HG02885 (cell line): ENCODE measurements at regions not wholly inside any gene's neighbourhood (a gene's known extent, or its start where the extent isn't known, plus 50 kb on each side); places are given as distances from the start of the nearest gene placed in this dataset.
A peak's percentile ranks its signal among the peaks of the same experiment; 100 is the strongest.
"Not testable (repeated sequence)": the region's sequence is repeated elsewhere in the genome, so short reads cannot be mapped to it uniquely, and the experiment has no call there.

Experiments used
- ATAC-seq: cut with Tn5 transposase; IDR thresholded peaks from one replicate; pipeline ENCODE4 v1.9.1; 2021; ENCODE audit warnings: mild to moderate bottlenecking; ENCODE audit not compliant: unreplicated experiment, poor library complexity

DNA sequence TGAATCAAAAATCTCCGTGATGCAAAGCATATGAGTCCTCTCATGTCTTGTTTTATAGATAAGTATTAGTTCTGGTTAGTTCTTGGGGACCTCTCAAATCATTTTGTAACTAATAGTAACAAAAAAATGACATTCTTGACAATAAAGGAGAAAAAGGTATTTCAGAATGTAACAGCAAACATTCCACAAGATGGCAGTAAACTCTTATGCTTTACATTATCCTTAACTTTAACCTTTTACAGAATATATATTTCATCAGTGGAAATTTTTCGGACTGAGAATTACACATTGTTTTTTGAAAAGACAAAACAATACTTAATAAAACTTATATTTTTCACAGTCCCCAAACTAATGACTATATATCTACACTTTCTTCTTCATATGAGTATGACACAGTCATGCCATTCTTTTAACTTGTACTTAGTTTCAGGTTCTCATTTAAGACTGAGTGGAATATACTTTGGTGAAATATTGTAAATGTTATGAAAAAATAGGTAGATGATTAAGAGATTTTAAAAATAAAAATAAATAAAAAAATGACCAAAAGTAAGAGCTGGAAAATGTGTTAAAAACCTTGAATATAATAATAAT lies 142.9 kb upstream of the NXPH2 start:
- no peak for ATAC-seq

DNA sequence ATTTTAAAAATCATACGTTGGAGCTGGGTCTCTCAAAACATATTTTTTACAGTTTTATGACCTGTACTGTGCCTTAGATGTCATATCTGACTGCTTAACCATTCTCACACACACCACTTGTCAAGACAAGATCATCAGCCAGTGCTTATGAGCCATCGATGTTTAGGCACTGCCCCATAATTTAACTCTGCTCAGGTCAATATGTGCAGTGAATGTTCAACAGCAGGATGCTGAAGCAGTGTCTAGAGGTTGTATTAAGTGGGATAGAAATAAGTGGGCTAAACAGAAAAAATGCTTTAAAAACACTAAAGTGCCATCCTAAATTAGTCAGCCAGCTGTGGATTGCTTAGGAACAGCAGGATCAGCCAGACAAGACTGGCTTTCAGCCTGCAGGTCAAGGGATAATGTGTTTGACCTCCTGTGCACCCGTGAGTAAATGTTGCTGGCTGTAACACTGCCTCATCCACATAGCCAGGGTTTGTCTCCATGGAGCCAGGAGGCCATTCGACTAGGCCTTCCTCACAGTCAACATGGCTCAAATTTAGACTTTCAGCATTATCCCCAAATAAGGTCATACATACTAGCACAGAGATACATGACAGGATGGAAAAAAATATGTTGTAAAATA lies 139.0 kb upstream of the NXPH2 start:
- no peak for ATAC-seq

DNA sequence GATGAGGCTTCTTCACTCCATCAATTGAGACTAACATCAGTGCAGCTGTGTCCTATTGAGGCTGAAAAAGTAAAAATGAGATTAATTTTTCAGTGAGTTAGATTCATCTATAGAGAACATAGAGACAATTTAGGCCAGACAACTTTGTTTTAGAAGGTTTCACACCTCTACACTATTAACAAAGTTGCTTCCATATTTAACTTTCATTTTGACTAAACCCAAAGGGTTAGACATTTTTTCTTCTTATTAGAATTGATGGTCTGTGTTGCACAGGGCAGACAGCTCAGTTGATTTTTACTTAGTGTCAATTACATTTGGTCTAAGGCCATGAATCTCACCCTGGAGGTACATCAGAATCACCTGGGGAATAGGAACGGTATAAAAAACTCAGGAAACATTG lies 130.2 kb upstream of the NXPH2 start:
- no peak for ATAC-seq

DNA sequence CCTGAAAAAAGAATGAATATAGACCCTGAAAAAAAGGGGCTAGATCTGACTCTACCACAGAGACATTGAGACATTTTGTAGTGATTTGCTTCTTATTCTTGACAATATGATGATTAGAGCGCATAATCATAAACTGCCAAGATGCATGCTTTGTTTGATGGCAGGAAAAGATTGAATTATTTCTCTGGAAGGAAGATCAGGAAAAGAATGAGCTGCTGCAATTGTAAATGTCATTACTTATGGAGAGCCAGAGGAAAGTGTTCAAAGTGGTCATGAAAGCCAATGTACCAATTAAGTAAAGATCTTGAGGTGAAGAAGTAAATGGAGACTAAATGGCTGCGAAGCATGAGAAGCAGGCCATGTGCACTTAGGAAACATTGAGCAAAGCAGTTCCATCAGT lies 126.4 kb upstream of the NXPH2 start:
- no peak for ATAC-seq

DNA sequence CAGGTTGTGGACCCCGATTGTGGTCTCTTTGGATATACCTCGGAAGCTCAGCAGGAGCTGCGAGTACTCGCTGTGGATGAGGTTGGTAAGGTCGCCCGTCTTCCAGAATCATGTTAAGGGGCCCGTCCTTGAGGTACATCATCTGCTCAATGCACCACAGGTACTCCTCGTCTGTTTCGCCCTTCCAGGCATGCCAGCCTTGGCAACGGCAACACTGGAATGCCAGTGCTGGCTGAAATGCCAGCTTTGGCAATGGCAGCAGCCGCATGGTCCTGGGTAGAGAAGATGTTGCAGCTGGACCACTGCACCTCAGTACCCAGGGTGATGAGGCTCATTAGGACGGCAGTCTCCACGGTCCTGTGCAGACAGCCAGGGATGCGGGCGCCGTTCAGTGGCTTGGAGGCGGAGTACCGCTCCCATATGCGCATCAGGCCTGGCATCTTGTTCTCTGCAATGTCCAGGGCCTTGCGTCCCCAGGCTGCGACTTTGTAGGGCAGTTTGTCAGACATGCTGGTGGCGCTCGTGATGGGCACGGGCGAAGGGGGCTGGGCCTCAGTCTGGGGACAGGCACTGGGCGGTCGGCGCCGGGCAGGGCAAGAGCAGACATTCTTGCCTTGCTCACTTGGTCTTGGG lies 122.2 kb upstream of the NXPH2 start:
- no peak for ATAC-seq

DNA sequence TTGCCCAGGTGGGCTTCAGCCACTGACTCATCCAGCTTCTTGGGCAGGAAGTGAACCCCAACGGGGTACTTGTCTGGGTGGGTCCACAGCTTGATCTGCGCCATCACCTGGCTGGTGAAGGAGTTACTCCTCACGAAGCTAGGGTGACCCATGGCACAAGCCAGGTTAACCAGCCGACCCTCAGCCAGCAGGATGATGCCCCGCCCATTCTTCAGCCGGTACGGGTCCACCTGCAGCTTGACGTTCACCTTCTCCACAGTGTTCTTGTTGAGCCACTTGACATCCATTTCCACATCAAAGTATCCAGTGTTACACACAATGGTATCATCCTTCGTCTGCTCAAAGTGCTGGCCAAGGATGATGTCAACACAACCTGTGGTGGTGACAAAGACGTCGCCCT lies 121.3 kb upstream of the NXPH2 start:
- ATAC-seq = no peak

DNA sequence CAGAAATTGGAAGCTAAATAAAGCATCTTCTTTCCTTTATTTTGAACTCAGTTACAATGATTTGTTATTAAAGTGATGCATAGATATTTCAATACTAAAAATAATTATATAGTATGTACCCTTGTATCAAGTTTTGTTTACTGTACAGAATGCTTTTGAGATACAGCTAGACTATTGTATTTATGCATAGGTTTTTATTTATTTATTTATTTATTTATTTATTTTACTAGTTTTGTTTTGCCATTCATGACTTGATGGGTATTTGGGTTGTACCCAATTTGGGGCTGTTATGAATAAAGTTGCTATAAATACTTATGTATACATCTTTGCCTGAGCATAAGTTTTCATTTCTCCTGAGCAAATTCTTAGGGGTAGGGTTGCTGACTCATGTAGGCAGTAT lies 118.7 kb upstream of the NXPH2 start:
- ATAC-seq = no peak

DNA sequence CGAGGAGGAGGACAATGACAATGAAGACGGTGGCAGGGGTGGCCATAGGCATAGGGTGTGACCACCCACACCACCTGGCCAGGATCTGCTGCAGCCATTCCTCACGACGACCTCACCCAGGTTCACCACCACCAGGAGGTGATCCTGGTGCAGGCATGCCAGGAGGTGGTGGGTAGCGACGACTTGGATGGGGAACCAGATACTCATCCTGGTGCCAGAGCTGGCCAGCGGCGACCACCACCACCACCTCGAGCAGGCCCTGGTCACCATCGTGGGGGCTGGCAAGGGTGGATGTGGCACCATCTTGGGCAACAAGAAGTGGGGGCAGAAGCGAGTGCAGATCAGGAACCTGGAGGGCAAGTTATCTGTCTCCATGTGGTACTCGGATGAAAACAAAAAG lies 117.1 kb upstream of the NXPH2 start:
- ATAC-seq = no peak

DNA sequence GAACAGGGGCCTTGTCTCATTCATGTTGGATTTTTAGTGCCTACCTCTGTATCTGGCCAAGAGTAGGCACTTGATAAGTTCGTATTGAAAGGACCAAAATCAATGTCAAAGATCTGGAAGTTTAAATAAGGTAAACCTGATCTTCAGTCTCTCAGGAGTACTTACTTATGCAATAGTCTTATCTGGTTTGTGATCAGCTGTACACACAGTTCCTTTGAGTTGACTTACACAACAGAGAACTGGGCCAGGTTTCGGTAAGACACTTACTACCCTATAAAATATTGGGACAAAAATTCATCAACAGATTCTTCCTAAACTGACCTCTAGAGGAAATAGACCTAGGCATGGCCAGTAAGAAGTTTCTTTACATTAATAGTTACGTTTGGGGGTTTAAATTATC lies 113.6 kb upstream of the NXPH2 start:
- no peak for ATAC-seq

DNA sequence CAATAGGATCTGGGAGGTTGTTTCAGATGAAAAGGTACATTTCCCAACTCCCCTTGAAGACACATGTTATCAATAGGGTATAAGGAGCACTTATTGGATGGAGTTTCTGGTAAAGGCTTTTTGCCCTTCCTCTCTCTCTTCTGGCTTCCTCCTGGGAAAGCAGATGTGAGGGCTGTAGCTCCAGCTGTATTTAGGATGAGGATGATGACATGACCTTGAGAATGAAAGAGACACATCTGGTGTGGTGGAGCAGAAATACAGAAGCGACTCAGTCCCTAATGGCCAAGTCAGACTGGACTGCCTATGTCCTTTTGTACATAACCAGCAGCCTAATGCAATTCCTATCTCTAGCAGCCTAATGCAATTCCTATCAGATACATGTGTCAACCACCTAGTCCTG lies 100.9 kb upstream of the NXPH2 start:
- ATAC-seq = no peak

DNA sequence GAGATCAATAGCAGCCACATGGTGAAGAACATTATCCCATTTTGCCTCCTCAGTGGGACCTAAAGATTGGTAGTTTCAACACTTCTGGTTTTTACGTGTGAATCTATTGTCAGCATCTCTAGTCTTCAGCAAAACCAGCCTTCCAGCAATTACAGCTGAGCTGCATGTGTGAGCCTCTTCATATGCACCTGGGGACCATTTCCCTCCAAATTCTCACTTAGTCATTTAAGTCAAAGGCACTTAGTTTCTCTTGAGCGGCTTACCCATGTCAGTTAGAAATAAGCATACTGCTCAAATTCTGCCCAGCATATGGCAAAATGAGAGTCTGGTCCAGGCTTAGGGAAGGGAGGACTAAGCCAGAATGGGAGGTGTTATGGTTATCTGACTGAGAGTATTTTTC lies 99.7 kb upstream of the NXPH2 start:
- no peak for ATAC-seq

DNA sequence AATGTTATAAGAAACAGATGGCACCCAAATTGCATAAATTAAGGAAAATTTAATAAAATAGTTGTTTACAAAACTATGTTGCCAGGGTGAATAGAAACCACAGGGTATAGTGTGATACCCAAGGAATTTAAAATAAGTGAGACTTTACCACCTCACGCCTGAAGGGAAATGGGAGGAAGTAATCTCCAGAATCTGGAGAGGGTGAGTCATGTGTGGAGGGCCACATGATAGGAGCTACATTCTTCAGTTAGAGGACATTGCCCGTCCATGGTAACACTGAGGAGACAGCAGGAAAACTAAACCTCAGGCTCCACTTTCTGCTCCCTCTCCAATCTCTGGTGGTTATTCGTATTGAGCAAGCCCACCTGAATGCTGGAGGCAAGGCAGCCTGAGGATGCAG lies 97.2 kb upstream of the NXPH2 start:
- ATAC-seq = no peak

DNA sequence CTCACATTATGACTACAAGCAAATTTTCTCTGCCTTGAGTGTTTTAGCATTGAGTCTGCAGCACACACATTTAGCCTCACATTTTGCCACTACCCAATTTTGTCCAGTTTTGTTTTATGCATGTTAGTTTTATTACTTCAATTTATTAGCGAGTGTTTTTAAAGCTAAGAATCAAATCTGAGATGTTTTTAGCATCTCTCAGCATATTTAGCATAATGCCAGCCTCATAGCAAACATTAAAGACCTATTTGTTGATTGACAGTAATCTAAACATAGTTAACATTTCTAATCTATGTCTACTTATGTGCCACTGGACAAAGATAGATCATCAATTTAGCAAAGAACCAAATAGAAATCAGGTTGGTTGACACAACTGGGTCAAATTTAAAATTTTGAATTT lies 94.1 kb upstream of the NXPH2 start:
- no peak for ATAC-seq

DNA sequence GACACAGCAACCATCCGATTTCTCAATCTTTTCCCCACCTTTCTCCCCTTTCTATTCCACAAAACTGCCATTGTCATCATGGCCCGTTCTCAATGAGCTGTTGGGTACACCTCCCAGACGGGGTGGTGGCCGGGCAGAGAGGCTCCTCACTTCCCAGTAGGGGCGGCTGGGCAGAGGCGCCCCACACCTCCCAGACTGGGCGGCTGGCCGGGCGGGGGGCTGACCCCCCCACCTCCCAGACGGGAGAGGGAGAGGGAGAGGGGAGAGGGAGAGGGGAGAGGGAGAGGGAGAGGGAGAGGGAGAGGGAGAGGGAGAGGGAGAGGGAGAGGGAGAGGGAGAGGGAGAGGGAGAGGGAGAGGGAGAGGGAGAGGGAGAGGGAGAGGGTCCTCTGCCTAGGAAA lies 91.9 kb upstream of the NXPH2 start:
- ATAC-seq = not testable (repeated sequence)

DNA sequence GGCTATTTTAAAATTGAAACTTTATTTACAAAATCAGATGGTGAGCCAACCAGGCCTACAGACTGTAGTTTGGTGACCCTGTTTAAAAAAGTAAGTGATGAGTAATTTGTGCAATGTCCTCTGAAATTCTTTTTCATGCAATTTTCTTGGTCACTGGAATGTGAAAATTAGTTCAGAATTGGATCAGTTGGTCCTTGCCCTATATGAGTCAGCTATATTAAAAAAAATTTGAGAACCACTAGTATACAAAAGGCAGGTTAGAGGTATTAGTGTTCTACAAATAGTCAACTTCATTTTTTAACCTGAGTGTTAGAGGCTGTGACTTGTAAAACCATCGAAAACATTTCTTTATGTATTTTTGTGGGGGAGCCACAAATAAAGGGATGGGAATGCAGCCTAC lies 91.1 kb upstream of the NXPH2 start:
- no peak for ATAC-seq

DNA sequence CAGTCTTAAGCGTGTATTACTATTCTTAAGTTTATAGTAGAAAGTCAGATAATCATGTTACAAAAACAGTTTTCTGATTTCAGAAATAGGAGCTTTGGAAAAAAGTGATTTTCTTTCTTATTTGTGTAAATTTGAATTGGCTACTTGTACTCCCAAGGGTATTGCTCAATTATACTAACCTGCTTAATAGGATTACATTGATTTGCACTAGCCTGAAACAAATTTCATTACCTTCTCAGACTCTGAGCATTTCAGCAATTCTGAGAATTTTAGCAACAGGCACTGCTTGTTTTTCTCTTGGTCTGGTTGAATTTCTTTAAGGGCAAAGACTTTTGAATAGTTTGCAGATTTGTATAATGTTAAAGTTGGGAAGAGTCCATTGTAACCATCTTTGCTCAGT lies 87.2 kb upstream of the NXPH2 start:
- ATAC-seq = no peak

DNA sequence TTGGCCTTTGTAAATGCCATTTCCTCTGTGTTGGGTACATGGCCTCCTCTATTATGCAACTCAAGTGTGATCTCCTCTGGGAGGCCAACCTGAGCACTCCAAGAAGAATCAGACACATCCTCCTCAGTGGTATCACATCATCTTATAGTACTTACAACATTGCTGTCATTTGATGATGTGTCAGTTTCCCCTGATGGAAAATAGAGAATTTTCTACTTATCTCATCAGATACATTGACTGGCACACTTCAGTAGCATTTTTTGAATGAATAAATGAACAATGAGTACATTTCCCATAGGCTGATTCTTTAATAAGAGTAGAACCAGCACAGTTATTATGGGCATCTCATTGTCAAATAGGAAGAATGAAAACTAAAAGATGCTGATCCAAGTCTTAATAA lies 86.6 kb upstream of the NXPH2 start:
- no peak for ATAC-seq

DNA sequence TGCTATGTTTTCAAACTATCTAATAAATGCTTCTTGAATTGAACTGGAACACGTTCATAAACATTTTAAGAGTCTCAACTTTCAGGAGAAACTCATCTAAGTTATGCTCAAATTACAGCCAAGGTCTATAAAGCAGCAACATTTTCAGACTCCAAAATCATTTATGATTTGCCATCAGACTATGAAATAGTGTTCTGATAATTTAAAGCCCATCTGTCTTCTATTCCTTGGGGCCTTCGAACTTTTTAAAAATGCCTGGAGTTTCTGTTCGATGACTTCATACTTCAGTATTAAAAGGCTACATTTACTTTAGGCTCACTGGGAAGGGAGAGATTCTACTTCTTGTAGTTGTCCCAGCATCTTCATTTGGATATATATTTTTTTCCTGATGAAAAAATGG lies 73.6 kb upstream of the NXPH2 start:
- no peak for ATAC-seq

DNA sequence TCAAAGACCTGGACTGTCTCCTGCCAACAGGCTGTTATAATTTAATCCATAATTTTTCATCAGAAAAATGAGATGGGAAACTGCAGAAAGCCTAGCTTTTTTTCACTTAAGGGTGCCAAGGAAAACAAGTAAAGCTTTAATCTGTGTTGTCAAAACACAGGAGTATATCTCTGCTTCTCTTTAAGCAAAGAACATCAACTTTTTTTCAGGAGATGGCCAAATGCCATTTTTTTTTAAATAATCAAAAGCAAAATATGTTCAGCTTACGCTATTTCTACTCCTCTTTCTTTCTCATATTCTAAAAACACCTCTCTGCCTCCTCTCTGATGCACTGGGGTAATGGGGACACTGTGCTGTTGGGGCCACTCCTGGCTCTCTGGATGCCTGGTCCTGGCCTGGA lies 73.1 kb upstream of the NXPH2 start:
- ATAC-seq = no peak

DNA sequence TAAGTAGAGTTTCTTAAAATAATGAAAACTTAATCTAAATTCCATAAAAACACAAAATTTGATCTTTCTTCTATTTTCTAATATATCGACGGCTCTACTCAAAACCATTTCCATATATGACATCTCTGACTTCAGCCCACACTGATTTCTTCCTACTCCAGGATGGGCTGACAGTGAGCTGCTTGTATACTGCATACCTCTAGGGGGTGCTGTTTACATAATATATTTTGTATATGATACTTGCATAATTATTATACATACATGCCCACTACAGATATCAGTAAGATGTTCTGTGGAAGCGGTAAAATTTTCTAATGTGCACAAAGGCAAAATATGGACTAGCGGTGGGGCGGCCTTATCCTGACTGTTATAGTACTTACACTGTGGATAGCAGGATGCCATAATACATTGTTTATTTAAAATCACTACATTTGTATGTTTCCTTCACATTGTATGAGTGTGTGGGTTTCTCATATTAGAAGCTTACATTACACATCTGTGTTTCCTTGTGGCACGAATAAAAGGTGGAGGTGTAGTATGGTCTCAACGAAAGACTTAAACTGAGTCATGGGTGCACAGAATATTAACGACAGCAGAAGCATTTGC lies 66.1 kb upstream of the NXPH2 start:
- ATAC-seq = peak; percentile 94

DNA sequence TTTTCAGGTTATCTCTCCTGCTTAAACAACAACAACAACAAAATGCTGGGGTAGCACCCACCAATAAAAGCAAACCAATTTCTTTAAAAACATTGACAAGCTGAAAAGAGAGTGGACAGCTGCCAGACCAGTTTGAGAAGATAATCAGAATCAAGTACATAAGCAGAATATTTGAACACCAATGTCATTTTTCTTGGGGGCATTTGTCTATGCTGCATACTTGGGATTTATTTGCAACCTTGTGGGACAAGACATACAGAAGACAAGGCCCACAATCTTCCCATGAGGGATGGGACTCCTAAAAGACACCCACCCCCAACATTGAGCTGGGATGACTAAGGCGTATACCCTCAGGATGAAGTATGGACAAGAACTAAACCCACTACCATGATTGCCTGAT lies 62.2 kb upstream of the NXPH2 start:
- no peak for ATAC-seq

DNA sequence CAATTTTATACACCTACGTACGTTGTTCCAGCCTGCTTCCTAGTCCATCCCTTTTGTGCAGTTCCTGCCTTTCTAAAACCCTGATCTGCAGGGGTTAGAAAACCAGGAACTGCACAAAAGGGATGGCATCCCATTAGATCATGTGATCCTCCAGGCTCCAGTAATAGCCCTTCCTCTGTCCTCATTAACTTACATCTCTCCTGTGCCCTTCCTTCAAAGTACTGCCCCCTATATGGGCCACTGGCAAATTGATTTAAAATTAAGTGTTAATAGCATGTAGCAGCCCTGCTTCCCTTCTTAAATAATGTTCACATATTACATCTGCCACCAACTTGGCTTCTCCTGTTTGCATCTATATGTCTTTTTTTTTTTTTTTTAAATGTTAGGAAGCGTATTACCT lies 61.3 kb upstream of the NXPH2 start:
- no peak for ATAC-seq
